Liver (tissue), 8 donors: ENCODE measurements at regions not wholly inside any gene's neighbourhood (a gene's known extent, or its start where the extent isn't known, plus 50 kb on each side); places are given as distances from the start of the nearest gene placed in this dataset.

ENCODE experiments used
- DNase-seq: peaks from one replicate; pipeline ENCODE4 v3.0.0-alpha.2; 2017; ENCODE audit warnings: low spot score
- H3K27ac ChIP-seq, 2 donors: one replicate each; pipeline ENCODE4 v1.7.0; 2013; ENCODE audit warnings: inconsistent platforms in 2 of 2, low read length in 2 of 2, control low read depth in 1 of 2, low read depth in 1 of 2, mild to moderate bottlenecking in 1 of 2
- H3K27me3 ChIP-seq, 4 donors: one replicate each; pipeline versions ENCODE4 v1.6.1 to v1.7.0; 2013; ENCODE audit warnings: low read length in 3 of 4, inconsistent platforms in 1 of 4, mild to moderate bottlenecking in 1 of 4, moderate library complexity in 1 of 4; ENCODE audit not compliant: control insufficient read depth in 4 of 4, insufficient read depth in 4 of 4
- H3K36me3 ChIP-seq, 4 donors: one replicate each; pipeline versions ENCODE4 v1.6.1 to v1.7.0; 2013; ENCODE audit warnings: low read length in 3 of 4, mild to moderate bottlenecking in 3 of 4, low read depth in 1 of 4, moderate library complexity in 1 of 4; ENCODE audit not compliant: control insufficient read depth in 4 of 4, insufficient read depth in 3 of 4
- H3K4me1 ChIP-seq, 4 donors: one replicate each; pipeline versions ENCODE4 v1.6.1 to v1.7.0; 2013; ENCODE audit warnings: low read length in 3 of 4, mild to moderate bottlenecking in 3 of 4, moderate library complexity in 1 of 4; ENCODE audit not compliant: control insufficient read depth in 4 of 4, insufficient read depth in 4 of 4
- H3K4me3 ChIP-seq, 3 donors: one replicate each; pipeline versions ENCODE4 v1.6.1 to v1.7.0; 2013; ENCODE audit warnings: low read length in 3 of 3, control low read depth in 1 of 3, low read depth in 1 of 3, mild to moderate bottlenecking in 1 of 3
- H3K9ac ChIP-seq, 2 donors: one replicate each; pipeline ENCODE4 v1.7.0; 2013; ENCODE audit warnings: low read length in 2 of 2, mild to moderate bottlenecking in 2 of 2, moderate library complexity in 2 of 2, control low read depth in 1 of 2, low read depth in 1 of 2
- H3K9me3 ChIP-seq, 4 donors: one replicate each; pipeline versions ENCODE4 v1.6.1 to v1.7.0; 2013; ENCODE audit warnings: low read length in 3 of 4; ENCODE audit not compliant: control insufficient read depth in 4 of 4
- EGR1 ChIP-seq, 2 donors: IDR thresholded peaks; 2 replicates each; pipeline ENCODE4 v1.6.1; 2016 to 2018; ENCODE audit warnings: antibody characterized with exemption in 2 of 2, low read depth in 2 of 2
- FOXA1 ChIP-seq: IDR thresholded peaks from 2 replicates; pipeline ENCODE4 v1.6.1; 2016; ENCODE audit warnings: antibody characterized with exemption
- FOXA2 ChIP-seq: IDR thresholded peaks from 2 replicates; pipeline ENCODE4 v1.6.1; 2016; ENCODE audit warnings: antibody characterized with exemption
- GABPA ChIP-seq, 2 donors: IDR thresholded peaks in 1 of 2; conservative IDR thresholded peaks in 1 of 2; 2 replicates each; pipeline ENCODE4 v1.6.1; 2016; ENCODE audit warnings: antibody characterized with exemption in 2 of 2, mild to moderate bottlenecking in 1 of 2, moderate library complexity in 1 of 2
- HNF4A ChIP-seq, 2 donors: conservative IDR thresholded peaks; 2 replicates each; pipeline ENCODE4 v1.6.1; 2016; ENCODE audit warnings: antibody characterized with exemption in 2 of 2, mild to moderate bottlenecking in 2 of 2
- HNF4G ChIP-seq: IDR thresholded peaks from 2 replicates; pipeline ENCODE4 v1.6.1; 2016; ENCODE audit warnings: antibody characterized with exemption
- JUND ChIP-seq, 2 donors: IDR thresholded peaks; 2 replicates each; pipeline ENCODE4 v1.6.1; 2016; ENCODE audit warnings: antibody characterized with exemption in 2 of 2
- NR2F2 ChIP-seq: IDR thresholded peaks from 2 replicates; pipeline ENCODE4 v1.6.1; 2016; ENCODE audit warnings: antibody characterized with exemption
- RAD21 ChIP-seq, 2 donors: IDR thresholded peaks; 2 replicates each; pipeline ENCODE4 v1.6.1; 2016; ENCODE audit warnings: antibody characterized with exemption in 2 of 2, mild to moderate bottlenecking in 2 of 2
- RXRA ChIP-seq, 2 donors: IDR thresholded peaks; 2 replicates each; pipeline ENCODE4 v1.6.1; 2017 to 2018; ENCODE audit warnings: antibody characterized with exemption in 2 of 2, mild to moderate bottlenecking in 1 of 2
- SP1 ChIP-seq: IDR thresholded peaks from 2 replicates; pipeline ENCODE4 v1.6.1; 2018; ENCODE audit warnings: antibody characterized with exemption, mild to moderate bottlenecking
- TAF1 ChIP-seq: conservative IDR thresholded peaks from 2 replicates; pipeline ENCODE4 v1.6.1; 2016; ENCODE audit warnings: antibody characterized with exemption, mild to moderate bottlenecking
- YY1 ChIP-seq: IDR thresholded peaks from 2 replicates; pipeline ENCODE4 v1.6.1; 2016; ENCODE audit warnings: antibody characterized with exemption, mild to moderate bottlenecking
- WGBS: extraction: QIAGEN DNeasy Blood & Tissue Kit; methylation state at CpG from one replicate; pipeline ENCODE4 v1.1.7; 2013; 5-methylcytosine and 5-hydroxymethylcytosine counted together
- TF ChIP-seq, protein P1 (sequence below): IDR thresholded peaks from 2 replicates; pipeline ENCODE4 v1.6.1; 2016; ENCODE audit warnings: antibody characterized with exemption
- TF ChIP-seq, protein P2 (sequence below): IDR thresholded peaks from 2 replicates; pipeline ENCODE4 v1.6.1; 2016; ENCODE audit warnings: antibody characterized with exemption
- TF ChIP-seq, protein P3 (sequence below): fragments of 150-350 bp; IDR thresholded peaks from 2 replicates; pipeline ENCODE4 v1.5.1; 2017; ENCODE audit warnings: improper control_type of control experiment, low read depth, low read length; ENCODE audit not compliant: missing input control
- TF ChIP-seq, protein P4 (sequence below): IDR thresholded peaks from 2 replicates; pipeline ENCODE4 v1.6.1; 2016; ENCODE audit warnings: antibody characterized with exemption, mild to moderate bottlenecking
- TF ChIP-seq, protein P5 (sequence below): IDR thresholded peaks from 2 replicates; pipeline ENCODE4 v1.6.1; 2016; ENCODE audit warnings: antibody characterized with exemption
- donor health status: healthy.
- donor health status: healthy.
- donor health status: healthy.
- donor health status: healthy.
- donor health status: healthy.

DNA sequence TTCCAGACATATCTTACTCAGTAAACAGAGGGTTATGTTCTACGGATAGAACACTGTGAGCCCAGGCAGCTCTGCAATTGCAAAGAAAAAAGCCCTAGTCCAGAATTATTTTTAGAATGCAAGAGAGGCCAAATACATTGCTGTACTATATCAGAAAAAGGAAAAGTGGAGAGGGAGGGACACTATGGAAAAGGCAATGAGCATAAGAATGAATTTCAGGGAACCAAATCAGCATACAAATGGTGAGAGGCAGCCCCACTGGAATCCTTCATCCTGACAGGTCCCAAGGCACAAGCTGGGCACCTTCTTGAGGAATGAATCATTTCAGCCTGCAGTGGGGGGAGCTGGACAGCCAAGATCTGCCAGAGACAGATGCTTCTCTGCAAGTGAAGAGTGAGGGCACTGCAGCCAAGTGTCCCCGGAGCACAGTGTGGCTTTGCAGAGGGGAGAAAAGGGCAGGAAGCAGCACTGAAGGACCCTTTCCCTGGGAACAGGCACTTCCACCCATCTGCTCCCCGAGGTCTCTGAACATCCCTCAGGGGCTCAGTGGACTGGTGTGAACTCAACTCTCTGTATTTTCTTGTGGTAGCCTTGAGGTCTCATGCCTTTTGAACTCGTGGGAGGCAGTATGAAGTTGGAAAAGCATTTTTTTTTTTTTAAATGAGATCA, 115.6 kb downstream of the XCL2 start:
- 77% methylated on average over 4 of the region's 4 CpGs for WGBS
- H3K9ac ChIP-seq = no peak overlapping the region
- H3K4me3 ChIP-seq = no peak overlapping the region
- H3K4me1 ChIP-seq = no peaks in the 10 kb centered on the region
- DNase-seq = no peak
- no peaks in the 10 kb centered on the region for H3K27me3 ChIP-seq
- no peaks in the 10 kb centered on the region for H3K9me3 ChIP-seq
- TF ChIP-seq, protein P1, sequence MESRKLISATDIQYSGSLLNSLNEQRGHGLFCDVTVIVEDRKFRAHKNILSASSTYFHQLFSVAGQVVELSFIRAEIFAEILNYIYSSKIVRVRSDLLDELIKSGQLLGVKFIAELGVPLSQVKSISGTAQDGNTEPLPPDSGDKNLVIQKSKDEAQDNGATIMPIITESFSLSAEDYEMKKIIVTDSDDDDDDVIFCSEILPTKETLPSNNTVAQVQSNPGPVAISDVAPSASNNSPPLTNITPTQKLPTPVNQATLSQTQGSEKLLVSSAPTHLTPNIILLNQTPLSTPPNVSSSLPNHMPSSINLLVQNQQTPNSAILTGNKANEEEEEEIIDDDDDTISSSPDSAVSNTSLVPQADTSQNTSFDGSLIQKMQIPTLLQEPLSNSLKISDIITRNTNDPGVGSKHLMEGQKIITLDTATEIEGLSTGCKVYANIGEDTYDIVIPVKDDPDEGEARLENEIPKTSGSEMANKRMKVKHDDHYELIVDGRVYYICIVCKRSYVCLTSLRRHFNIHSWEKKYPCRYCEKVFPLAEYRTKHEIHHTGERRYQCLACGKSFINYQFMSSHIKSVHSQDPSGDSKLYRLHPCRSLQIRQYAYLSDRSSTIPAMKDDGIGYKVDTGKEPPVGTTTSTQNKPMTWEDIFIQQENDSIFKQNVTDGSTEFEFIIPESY = no peak
- TF ChIP-seq HNF4G (no peak), NR2F2 (peak; percentile 54)
- H3K36me3 ChIP-seq = no peaks in the 10 kb centered on the region
- no peak overlapping the region for H3K27ac ChIP-seq

DNA sequence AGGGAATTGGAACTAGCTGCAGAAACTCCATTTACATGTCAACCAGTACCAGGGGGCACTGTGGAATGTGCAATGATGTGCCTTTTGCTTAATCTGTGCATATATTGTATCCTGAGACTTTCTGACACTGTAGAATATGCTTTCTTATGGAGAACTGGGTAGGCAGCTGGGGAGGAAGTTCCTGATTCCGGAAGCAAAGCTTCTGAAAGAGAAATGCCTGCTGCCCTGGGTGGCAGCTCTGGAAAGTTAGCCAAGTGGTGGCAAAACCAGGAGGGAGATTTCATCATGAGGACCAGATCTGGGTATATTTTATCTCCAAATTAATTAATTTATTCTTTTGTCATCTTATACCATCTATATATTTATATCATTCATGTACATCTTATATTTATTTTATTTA, 116.7 kb downstream of the XCL2 start:
- DNase-seq = no peak
- Histone ChIP-seq H3K27ac (no peak overlapping the region), H3K27me3 (no peaks in the 10 kb centered on the region), H3K36me3 (no peaks in the 10 kb centered on the region), H3K4me3 (no peak overlapping the region), H3K4me1 (no peaks in the 10 kb centered on the region), H3K9me3 (no peaks in the 10 kb centered on the region), H3K9ac (no peak overlapping the region)
- 82% methylated on average over 1 of the region's 1 CpG for WGBS
- TF ChIP-seq, protein P2, sequence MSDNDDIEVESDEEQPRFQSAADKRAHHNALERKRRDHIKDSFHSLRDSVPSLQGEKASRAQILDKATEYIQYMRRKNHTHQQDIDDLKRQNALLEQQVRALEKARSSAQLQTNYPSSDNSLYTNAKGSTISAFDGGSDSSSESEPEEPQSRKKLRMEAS = no peak
- TF ChIP-seq YY1 (no peak), FOXA1 (no peak), HNF4A (conservative IDR thresholded peaks at IDR 0.05) (no peak), RAD21 (IDR thresholded peaks at IDR 0.05) (no peak), EGR1 (IDR thresholded peaks at IDR 0.05; ENCODE audit: low read depth in 2 of 2) (no peak), TAF1 (no peak), FOXA2 (no peak), GABPA (IDR thresholded peaks at IDR 0.05 in 1 of 2, conservative IDR thresholded peaks at IDR 0.05 in 1 of 2) (no peak), HNF4G (no peak), NR2F2 (no peak), JUND (IDR thresholded peaks at IDR 0.05) (no peak), RXRA (IDR thresholded peaks at IDR 0.05) (no peak), SP1 (no peak)
- TF ChIP-seq, protein P3, sequence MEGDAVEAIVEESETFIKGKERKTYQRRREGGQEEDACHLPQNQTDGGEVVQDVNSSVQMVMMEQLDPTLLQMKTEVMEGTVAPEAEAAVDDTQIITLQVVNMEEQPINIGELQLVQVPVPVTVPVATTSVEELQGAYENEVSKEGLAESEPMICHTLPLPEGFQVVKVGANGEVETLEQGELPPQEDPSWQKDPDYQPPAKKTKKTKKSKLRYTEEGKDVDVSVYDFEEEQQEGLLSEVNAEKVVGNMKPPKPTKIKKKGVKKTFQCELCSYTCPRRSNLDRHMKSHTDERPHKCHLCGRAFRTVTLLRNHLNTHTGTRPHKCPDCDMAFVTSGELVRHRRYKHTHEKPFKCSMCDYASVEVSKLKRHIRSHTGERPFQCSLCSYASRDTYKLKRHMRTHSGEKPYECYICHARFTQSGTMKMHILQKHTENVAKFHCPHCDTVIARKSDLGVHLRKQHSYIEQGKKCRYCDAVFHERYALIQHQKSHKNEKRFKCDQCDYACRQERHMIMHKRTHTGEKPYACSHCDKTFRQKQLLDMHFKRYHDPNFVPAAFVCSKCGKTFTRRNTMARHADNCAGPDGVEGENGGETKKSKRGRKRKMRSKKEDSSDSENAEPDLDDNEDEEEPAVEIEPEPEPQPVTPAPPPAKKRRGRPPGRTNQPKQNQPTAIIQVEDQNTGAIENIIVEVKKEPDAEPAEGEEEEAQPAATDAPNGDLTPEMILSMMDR = no peak
- TF ChIP-seq, protein P1 = no peak
- TF ChIP-seq, protein P4, sequence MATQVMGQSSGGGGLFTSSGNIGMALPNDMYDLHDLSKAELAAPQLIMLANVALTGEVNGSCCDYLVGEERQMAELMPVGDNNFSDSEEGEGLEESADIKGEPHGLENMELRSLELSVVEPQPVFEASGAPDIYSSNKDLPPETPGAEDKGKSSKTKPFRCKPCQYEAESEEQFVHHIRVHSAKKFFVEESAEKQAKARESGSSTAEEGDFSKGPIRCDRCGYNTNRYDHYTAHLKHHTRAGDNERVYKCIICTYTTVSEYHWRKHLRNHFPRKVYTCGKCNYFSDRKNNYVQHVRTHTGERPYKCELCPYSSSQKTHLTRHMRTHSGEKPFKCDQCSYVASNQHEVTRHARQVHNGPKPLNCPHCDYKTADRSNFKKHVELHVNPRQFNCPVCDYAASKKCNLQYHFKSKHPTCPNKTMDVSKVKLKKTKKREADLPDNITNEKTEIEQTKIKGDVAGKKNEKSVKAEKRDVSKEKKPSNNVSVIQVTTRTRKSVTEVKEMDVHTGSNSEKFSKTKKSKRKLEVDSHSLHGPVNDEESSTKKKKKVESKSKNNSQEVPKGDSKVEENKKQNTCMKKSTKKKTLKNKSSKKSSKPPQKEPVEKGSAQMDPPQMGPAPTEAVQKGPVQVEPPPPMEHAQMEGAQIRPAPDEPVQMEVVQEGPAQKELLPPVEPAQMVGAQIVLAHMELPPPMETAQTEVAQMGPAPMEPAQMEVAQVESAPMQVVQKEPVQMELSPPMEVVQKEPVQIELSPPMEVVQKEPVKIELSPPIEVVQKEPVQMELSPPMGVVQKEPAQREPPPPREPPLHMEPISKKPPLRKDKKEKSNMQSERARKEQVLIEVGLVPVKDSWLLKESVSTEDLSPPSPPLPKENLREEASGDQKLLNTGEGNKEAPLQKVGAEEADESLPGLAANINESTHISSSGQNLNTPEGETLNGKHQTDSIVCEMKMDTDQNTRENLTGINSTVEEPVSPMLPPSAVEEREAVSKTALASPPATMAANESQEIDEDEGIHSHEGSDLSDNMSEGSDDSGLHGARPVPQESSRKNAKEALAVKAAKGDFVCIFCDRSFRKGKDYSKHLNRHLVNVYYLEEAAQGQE = no peak
- TF ChIP-seq, protein P5, sequence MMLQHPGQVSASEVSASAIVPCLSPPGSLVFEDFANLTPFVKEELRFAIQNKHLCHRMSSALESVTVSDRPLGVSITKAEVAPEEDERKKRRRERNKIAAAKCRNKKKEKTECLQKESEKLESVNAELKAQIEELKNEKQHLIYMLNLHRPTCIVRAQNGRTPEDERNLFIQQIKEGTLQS = no peak
